ENCODE measurements at regions not wholly inside any gene's neighbourhood (a gene's known extent, or its start where the extent isn't known, plus 50 kb on each side); places are given as distances from the start of the nearest gene placed in this dataset.

DNA sequence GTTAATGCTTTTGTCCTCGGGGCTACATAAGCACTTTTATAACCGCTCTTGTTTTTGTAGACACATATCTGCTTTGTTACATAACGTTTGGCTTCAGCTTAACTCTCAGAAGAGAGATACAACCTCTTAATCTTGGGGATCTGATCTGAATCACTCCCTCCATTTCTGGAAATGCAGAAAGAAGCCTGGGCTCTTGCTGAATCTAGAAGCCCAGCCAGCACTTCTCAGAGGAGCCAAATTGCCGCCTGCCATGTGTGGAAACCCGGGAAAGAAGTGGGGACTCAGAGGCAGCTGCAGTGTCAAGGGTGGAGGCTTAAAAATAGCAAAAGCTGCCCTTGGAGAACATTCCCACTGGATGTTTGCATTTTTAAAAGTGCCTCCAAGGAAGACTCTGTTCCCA lies 69.3 kb upstream of the LDB2 start:
- TF ChIP-seq, protein P1, sequence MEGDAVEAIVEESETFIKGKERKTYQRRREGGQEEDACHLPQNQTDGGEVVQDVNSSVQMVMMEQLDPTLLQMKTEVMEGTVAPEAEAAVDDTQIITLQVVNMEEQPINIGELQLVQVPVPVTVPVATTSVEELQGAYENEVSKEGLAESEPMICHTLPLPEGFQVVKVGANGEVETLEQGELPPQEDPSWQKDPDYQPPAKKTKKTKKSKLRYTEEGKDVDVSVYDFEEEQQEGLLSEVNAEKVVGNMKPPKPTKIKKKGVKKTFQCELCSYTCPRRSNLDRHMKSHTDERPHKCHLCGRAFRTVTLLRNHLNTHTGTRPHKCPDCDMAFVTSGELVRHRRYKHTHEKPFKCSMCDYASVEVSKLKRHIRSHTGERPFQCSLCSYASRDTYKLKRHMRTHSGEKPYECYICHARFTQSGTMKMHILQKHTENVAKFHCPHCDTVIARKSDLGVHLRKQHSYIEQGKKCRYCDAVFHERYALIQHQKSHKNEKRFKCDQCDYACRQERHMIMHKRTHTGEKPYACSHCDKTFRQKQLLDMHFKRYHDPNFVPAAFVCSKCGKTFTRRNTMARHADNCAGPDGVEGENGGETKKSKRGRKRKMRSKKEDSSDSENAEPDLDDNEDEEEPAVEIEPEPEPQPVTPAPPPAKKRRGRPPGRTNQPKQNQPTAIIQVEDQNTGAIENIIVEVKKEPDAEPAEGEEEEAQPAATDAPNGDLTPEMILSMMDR (IDR thresholded peaks at IDR 0.05): no peak

- TF ChIP-seq, protein P1 (IDR thresholded peaks at IDR 0.05): no peak
Observed at GRCh38 chr4:16959305-16959704, 60.9 kb upstream of the LDB2 start.

- TF ChIP-seq, protein P1 (IDR thresholded peaks at IDR 0.05): no peak
Observed at GRCh38 chr4:16952896-16953630, 54.6 kb upstream of the LDB2 start.

DNA sequence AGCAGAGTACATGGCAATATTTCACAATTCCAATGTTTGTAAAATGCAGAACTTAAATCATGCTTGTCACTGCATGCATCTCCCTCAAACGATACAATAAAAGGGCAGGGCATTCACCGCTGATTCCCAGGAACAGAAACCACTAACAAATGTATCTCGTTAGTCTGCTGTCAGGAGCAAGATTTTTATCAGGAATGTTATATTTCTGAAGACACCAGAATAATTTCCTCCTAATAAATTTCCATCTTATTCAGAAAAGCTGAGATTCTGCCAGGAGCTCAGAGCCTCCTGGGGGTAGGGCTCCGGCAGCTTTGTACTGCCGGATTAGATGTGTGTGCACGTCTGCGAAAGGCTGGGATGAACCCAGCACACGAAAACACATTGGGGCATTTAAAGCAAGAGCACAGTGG lies 54.0 kb upstream of the LDB2 start:
- TF ChIP-seq, protein P1 (IDR thresholded peaks at IDR 0.05): no peak
